ENCODE measurements at regions not wholly inside any gene's neighbourhood (a gene's known extent, or its start where the extent isn't known, plus 50 kb on each side); places are given as distances from the start of the nearest gene placed in this dataset.

DNA sequence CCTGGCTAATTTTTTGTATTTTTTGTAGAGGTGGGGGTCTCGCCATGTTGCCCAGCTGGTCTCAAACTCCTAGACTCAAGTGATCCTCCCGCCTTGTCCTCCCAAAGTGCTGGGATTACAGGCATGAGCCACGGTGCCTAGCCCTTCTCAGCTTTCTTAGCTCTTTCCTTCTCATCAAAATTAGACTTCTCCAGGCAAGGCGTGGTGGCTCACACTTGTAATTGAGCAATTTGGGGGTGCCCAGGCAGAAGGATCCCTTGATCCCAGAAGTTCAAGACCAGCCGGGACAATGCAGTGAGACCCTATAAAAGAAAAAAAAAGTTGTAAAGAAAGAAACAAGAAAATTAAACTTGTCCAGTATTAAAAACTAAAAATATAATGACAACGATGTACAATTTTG lies 112.6 kb upstream of the ERRFI1 start:
- no CpG with 5 or more reads among the region's 6 CpGs for WGBS, 2 donors (ENCODE audit: extremely low coverage in 2 of 2, insufficient read length in 2 of 2, insufficient replicate concordance in 1 of 2)

DNA sequence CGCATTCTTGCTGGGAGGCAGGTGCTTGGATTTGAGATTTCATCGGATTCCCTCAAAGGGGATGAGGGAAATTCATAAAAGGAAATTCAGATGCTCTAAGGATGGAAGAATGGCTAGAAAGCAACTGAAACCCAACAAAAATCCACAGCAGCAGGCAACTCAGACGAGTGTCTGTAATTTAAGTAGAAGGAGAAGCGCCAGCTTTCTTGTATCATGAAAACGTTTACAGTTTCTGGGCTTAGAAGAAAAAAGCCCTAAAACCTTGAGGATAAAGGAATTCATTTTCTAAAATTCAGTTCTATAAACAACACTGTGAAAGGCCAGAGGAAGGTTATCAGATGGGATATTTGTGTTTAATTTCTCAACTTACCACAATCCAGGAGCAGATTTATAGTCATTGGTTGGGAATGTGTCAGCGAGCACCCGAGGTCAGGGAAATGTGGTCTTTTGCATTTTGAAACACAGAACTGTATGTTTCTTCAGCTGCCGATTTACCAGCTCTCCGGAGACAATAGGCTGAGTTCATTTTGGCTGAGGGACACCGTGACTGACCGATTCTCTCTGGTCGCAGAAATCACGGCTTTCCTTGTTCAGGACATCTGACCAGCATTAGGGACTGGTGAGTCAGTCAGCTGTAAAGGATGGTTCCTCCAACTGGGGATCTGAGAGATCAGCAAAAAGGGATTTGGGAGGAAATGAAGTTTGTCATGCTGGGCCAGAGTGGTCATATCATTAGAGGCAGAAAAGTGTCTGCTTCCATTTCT lies 111.6 kb upstream of the ERRFI1 start:
- peak overlapping the region; percentile 74 for H2AFZ ChIP-seq (ENCODE audit: low read length)
- no peak overlapping the region for H3K27ac ChIP-seq (replicated peaks; ENCODE audit: low read length)
- H2BK5ac ChIP-seq (ENCODE audit: low read length): no peak overlapping the region
- no peak overlapping the region for H3K4me2 ChIP-seq (ENCODE audit: insufficient read depth, low read length, poor library complexity, severe bottlenecking)
- WGBS, 2 donors (ENCODE audit: extremely low coverage in 2 of 2, insufficient read length in 2 of 2, insufficient replicate concordance in 1 of 2): no CpG with 5 or more reads among the region's 13 CpGs
- H3K27me3 ChIP-seq (ENCODE audit: control insufficient read depth in 3 of 3, insufficient read depth in 3 of 3, low read depth in 1 of 3, low read length in 3 of 3): peaks cover 0 to 16% (median 0%) of the 10 kb centered on the region in 3 experiments
- no peak overlapping the region for H3K4ac ChIP-seq (ENCODE audit: low read length)
- no peaks in the 10 kb centered on the region for H3K9me3 ChIP-seq (replicated peaks in 1 of 2; ENCODE audit: control insufficient read depth in 2 of 2, insufficient read depth in 1 of 2, low read depth in 1 of 2, low read length in 2 of 2)
- peaks cover 0 to 4% of the 10 kb centered on the region in 2 donors for H3K4me1 ChIP-seq (ENCODE audit: control insufficient read depth in 2 of 2, insufficient read depth in 1 of 2, low read depth in 1 of 2, low read length in 2 of 2)
- no peak overlapping the region for H3K14ac ChIP-seq (ENCODE audit: low read length)
- H3K36me3 ChIP-seq (replicated peaks in 1 of 2; ENCODE audit: control insufficient read depth in 2 of 2, insufficient read depth in 2 of 2, low read length in 2 of 2): no peaks in the 10 kb centered on the region
- H2BK15ac ChIP-seq (ENCODE audit: low read length): no peak overlapping the region
- H2BK12ac ChIP-seq (ENCODE audit: low read length): no peak overlapping the region
- no peak overlapping the region for H3K18ac ChIP-seq (ENCODE audit: low read length)
- H2AK5ac ChIP-seq (ENCODE audit: low read depth, low read length): no peak overlapping the region
- no peak overlapping the region for H3K4me3 ChIP-seq (ENCODE audit: low read length in 2 of 2)
- no peaks in the 10 kb centered on the region for H3K79me1 ChIP-seq (ENCODE audit: low read depth, low read length)
- H3K23ac ChIP-seq (ENCODE audit: low read depth, low read length, poor library complexity): no peak overlapping the region
- DNase-seq (ENCODE audit: low spot score): no peak
- no peak overlapping the region for H3K9ac ChIP-seq (ENCODE audit: low read depth, low read length, poor library complexity)
- no peak overlapping the region for H4K91ac ChIP-seq (ENCODE audit: low read depth, low read length, poor library complexity)
- H2BK120ac ChIP-seq (ENCODE audit: low read depth, low read length): no peak overlapping the region
- no peak overlapping the region for H4K8ac ChIP-seq (ENCODE audit: low read depth, low read length)

More for the DNA sequence above, 112.6 kb upstream of the ERRFI1 start:
- Histone ChIP-seq H3K36me3 (replicated peaks in 1 of 2; ENCODE audit: control insufficient read depth in 2 of 2, insufficient read depth in 2 of 2, low read length in 2 of 2) (no peaks in the 10 kb centered on the region), H3K4me3 (ENCODE audit: low read length in 2 of 2) (no peak overlapping the region), H3K9ac (ENCODE audit: low read depth, low read length, poor library complexity) (no peak overlapping the region), H4K8ac (ENCODE audit: low read depth, low read length) (no peak overlapping the region), H3K14ac (ENCODE audit: low read length) (no peak overlapping the region), H2AK5ac (ENCODE audit: low read depth, low read length) (no peak overlapping the region), H3K4me2 (ENCODE audit: insufficient read depth, low read length, poor library complexity, severe bottlenecking) (no peak overlapping the region), H3K4me1 (ENCODE audit: control insufficient read depth in 2 of 2, insufficient read depth in 1 of 2, low read depth in 1 of 2, low read length in 2 of 2) (peaks cover 2 to 4% of the 10 kb centered on the region in 2 donors), H3K23ac (ENCODE audit: low read depth, low read length, poor library complexity) (no peak overlapping the region), H3K27ac (replicated peaks; ENCODE audit: low read length) (no peak overlapping the region), H3K9me3 (replicated peaks in 1 of 2; ENCODE audit: control insufficient read depth in 2 of 2, insufficient read depth in 1 of 2, low read depth in 1 of 2, low read length in 2 of 2) (no peaks in the 10 kb centered on the region), H2BK15ac (ENCODE audit: low read length) (no peak overlapping the region), H3K27me3 (ENCODE audit: control insufficient read depth in 3 of 3, insufficient read depth in 3 of 3, low read depth in 1 of 3, low read length in 3 of 3) (peaks cover 0 to 16% (median 0%) of the 10 kb centered on the region in 3 experiments), H2BK120ac (ENCODE audit: low read depth, low read length) (no peak overlapping the region), H2BK12ac (ENCODE audit: low read length) (no peak overlapping the region), H3K4ac (ENCODE audit: low read length) (no peak overlapping the region), H3K79me1 (ENCODE audit: low read depth, low read length) (no peaks in the 10 kb centered on the region), H2AFZ (ENCODE audit: low read length) (no peak overlapping the region), H4K91ac (ENCODE audit: low read depth, low read length, poor library complexity) (no peak overlapping the region), H2BK5ac (ENCODE audit: low read length) (no peak overlapping the region), H3K18ac (ENCODE audit: low read length) (no peak overlapping the region)
- no peak for DNase-seq (ENCODE audit: low spot score)

- no peak overlapping the region for H2BK5ac ChIP-seq (ENCODE audit: low read length)
- H3K36me3 ChIP-seq (replicated peaks in 1 of 2; ENCODE audit: control insufficient read depth in 2 of 2, insufficient read depth in 2 of 2, low read length in 2 of 2): no peaks in the 10 kb centered on the region
- no peak overlapping the region for H2AFZ ChIP-seq (ENCODE audit: low read length)
- no peak overlapping the region for H4K91ac ChIP-seq (ENCODE audit: low read depth, low read length, poor library complexity)
- peaks cover 0 to 4% of the 10 kb centered on the region in 2 donors for H3K4me1 ChIP-seq (ENCODE audit: control insufficient read depth in 2 of 2, insufficient read depth in 1 of 2, low read depth in 1 of 2, low read length in 2 of 2)
- H3K27ac ChIP-seq (replicated peaks; ENCODE audit: low read length): no peak overlapping the region
- peaks cover 0 to 16% (median 0%) of the 10 kb centered on the region in 3 experiments for H3K27me3 ChIP-seq (ENCODE audit: control insufficient read depth in 3 of 3, insufficient read depth in 3 of 3, low read depth in 1 of 3, low read length in 3 of 3)
- no peak overlapping the region for H2BK120ac ChIP-seq (ENCODE audit: low read depth, low read length)
- H3K9me3 ChIP-seq (replicated peaks in 1 of 2; ENCODE audit: control insufficient read depth in 2 of 2, insufficient read depth in 1 of 2, low read depth in 1 of 2, low read length in 2 of 2): no peaks in the 10 kb centered on the region
- no peak overlapping the region for H3K9ac ChIP-seq (ENCODE audit: low read depth, low read length, poor library complexity)
- H3K18ac ChIP-seq (ENCODE audit: low read length): no peak overlapping the region
- H2BK12ac ChIP-seq (ENCODE audit: low read length): no peak overlapping the region
- H3K4me3 ChIP-seq (ENCODE audit: low read length in 2 of 2): no peak overlapping the region
- H4K8ac ChIP-seq (ENCODE audit: low read depth, low read length): no peak overlapping the region
- H3K4me2 ChIP-seq (ENCODE audit: insufficient read depth, low read length, poor library complexity, severe bottlenecking): no peak overlapping the region
- DNase-seq (ENCODE audit: low spot score): no peak
- no peak overlapping the region for H3K23ac ChIP-seq (ENCODE audit: low read depth, low read length, poor library complexity)
- H2AK5ac ChIP-seq (ENCODE audit: low read depth, low read length): no peak overlapping the region
- no peak overlapping the region for H2BK15ac ChIP-seq (ENCODE audit: low read length)
- WGBS, 2 donors (ENCODE audit: extremely low coverage in 2 of 2, insufficient read length in 2 of 2, insufficient replicate concordance in 1 of 2): no CpG with 5 or more reads among the region's 5 CpGs
- no peak overlapping the region for H3K4ac ChIP-seq (ENCODE audit: low read length)
- H3K14ac ChIP-seq (ENCODE audit: low read length): no peak overlapping the region
- no peaks in the 10 kb centered on the region for H3K79me1 ChIP-seq (ENCODE audit: low read depth, low read length)
These were observed 110.7 kb upstream of the ERRFI1 start for GRCh38 chr1:8136766-8137165.

- no peak for DNase-seq (ENCODE audit: low spot score)
- Histone ChIP-seq H2BK120ac (ENCODE audit: low read depth, low read length) (no peak overlapping the region), H3K27ac (replicated peaks; ENCODE audit: low read length) (no peak overlapping the region), H3K4me1 (ENCODE audit: control insufficient read depth in 2 of 2, insufficient read depth in 1 of 2, low read depth in 1 of 2, low read length in 2 of 2) (peaks cover 0 to 1% of the 10 kb centered on the region in 2 donors), H3K23ac (ENCODE audit: low read depth, low read length, poor library complexity) (no peak overlapping the region), H3K9me3 (replicated peaks in 1 of 2; ENCODE audit: control insufficient read depth in 2 of 2, insufficient read depth in 1 of 2, low read depth in 1 of 2, low read length in 2 of 2) (no peaks in the 10 kb centered on the region), H2BK5ac (ENCODE audit: low read length) (no peak overlapping the region), H2BK15ac (ENCODE audit: low read length) (no peak overlapping the region), H3K9ac (ENCODE audit: low read depth, low read length, poor library complexity) (no peak overlapping the region), H3K4me3 (ENCODE audit: low read length in 2 of 2) (no peak overlapping the region), H4K91ac (ENCODE audit: low read depth, low read length, poor library complexity) (no peak overlapping the region), H2BK12ac (ENCODE audit: low read length) (no peak overlapping the region), H3K18ac (ENCODE audit: low read length) (no peak overlapping the region), H3K14ac (ENCODE audit: low read length) (no peak overlapping the region), H3K27me3 (ENCODE audit: control insufficient read depth in 3 of 3, insufficient read depth in 3 of 3, low read depth in 1 of 3, low read length in 3 of 3) (peaks cover 0 to 16% (median 0%) of the 10 kb centered on the region in 3 experiments), H2AK5ac (ENCODE audit: low read depth, low read length) (no peak overlapping the region), H2AFZ (ENCODE audit: low read length) (no peak overlapping the region), H3K4ac (ENCODE audit: low read length) (no peak overlapping the region), H3K79me1 (ENCODE audit: low read depth, low read length) (no peaks in the 10 kb centered on the region), H3K4me2 (ENCODE audit: insufficient read depth, low read length, poor library complexity, severe bottlenecking) (no peak overlapping the region), H3K36me3 (replicated peaks in 1 of 2; ENCODE audit: control insufficient read depth in 2 of 2, insufficient read depth in 2 of 2, low read length in 2 of 2) (no peaks in the 10 kb centered on the region), H4K8ac (ENCODE audit: low read depth, low read length) (no peak overlapping the region)
- no CpG with 5 or more reads among the region's 7 CpGs for WGBS, 2 donors (ENCODE audit: extremely low coverage in 2 of 2, insufficient read length in 2 of 2, insufficient replicate concordance in 1 of 2)
These were observed 109.1 kb upstream of the ERRFI1 start for GRCh38 chr1:8135250-8135649.

Data from neuronal stem cell (in vitro differentiated cells).